G401.6 (cell line): ENCODE measurements at regions not wholly inside any gene's neighbourhood (a gene's known extent, or its start where the extent isn't known, plus 50 kb on each side); places are given as distances from the start of the nearest gene placed in this dataset.
"Not testable (repeated sequence)": the region's sequence is repeated elsewhere in the genome, so short reads cannot be mapped to it uniquely, and the experiment has no call there.

Source experiments
- FAIRE-seq: peaks from 2 replicates; lab custom pipeline; 2012; peaks lifted over from hg19 to GRCh38; lab: Jason Lieb, UNC

GRCh38 chr1:166391279-166392066 lies 224.7 kb upstream of the FAM78B start:
- FAIRE-seq = no peak

- FAIRE-seq = no peak
Measured at GRCh38 chr1:166395729-166396128, 228.9 kb upstream of the FAM78B start.

DNA sequence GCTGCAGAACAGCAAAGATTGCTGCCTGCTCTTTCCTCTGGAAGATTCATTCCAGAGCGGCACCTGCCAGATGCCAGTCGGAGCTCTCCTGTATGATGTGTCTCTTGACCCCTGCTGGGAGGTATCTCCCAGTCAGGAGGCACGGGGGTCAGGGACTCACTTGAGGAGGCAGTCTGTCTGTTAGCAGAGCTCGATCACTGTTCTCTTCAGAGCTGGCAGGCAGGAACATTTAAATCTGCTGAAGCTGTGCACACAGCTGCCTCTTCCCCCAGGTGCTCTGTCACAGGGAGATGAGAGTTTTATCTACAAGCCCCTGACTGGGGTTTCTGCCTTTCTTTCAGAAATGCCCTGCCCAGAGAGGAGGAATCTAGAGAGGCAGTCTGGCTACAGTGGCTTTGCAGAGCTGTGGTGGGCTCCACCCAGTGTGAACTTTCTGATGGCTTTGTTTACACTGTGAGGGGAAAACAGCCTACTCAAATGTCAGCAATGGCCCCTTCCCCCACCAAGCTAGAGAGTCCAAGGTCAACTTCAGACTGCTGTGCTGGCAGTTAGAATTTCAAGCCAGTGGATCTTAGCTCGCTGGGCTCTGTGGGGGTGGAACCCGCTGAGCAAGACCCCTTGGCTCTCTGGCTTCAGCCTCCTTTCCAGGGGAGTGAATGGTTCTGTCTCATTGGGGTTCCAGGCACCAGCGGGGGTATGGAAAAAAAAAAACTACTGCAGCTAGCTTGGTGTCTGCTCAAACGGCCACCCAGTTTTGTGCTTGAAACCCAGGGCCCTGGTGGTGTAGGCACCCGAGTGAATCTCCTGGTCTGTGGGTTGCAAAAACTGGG lies 242.7 kb upstream of the FAM78B start:
- FAIRE-seq = not testable (repeated sequence)

GRCh38 chr1:166410083-166410385 lies 243.2 kb upstream of the FAM78B start:
- no peak for FAIRE-seq

DNA sequence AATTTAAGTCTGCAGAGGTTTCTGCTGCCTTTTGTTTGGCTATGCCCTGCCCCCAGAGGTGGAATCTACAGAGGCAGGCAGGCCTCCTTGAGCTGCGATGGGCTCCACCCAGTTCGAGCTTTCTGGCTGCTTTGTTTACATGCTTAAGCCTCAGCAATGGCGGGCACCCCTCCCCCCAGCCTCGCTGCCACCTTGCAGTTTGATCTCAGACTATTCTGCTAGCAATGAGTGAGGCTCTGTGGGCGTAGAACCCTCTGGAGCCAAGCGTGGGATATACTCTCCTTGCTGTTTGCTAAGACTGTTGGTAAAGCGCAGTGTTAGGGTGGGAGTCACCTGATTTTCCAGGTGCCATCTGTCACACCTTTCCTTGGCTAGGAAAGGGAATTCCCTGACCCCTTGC lies 250.0 kb upstream of the FAM78B start:
- FAIRE-seq = not testable (repeated sequence)

DNA sequence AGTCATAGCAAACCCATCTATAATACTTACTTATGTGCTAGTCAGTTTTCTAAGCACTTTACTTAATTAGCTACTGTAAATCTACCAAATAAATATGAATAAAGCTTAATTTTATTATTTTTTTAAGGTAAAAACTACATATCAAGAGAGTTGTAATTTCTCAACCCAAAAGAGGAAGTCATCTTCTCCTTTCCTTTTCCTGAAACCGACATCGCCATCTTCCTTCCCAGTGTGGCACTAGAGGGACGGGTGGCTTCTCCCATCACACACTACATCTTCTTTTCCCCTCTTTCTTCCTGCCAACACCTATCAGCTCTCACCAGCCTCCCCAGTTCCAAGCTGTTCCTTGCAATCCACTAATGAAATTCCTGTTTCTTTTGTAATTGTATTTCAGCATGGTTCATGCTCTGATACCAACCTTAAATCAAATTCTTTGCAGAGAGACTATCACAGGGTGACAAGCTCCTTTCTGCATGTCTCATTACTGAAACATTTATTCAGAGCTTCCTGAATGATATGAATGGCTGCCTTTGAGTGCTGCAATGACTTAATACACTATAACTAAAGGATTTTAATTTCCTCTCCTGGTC lies 251.6 kb upstream of the FAM78B start:
- FAIRE-seq = no peak

- not testable (repeated sequence) for FAIRE-seq
Measured at GRCh38 chr1:166422586-166422985, 255.8 kb upstream of the FAM78B start.

DNA sequence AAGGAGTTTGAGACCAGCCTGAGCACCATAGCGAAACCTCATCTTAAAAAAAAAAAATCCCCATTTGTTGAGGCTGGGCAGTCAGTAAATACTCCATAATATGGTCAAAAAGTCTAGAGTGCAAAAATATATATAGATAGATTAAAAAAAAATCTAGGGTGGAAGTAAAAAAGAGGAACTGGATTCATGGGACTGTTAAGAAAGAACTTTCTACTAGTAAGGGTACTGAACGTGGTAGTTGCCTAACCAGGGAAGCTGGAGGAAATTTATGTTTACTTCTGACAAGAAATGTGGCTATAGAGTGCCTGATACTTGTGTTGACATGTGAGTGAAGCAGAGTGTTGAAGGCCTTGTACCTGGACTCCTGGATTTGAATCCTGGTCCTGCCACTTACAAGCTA lies 265.9 kb upstream of the FAM78B start:
- no peak for FAIRE-seq

- not testable (repeated sequence) for FAIRE-seq
Measured at GRCh38 chr1:166433404-166434304, 266.9 kb upstream of the FAM78B start.

- no peak for FAIRE-seq
Measured at GRCh38 chr1:166457700-166458099, 290.9 kb upstream of the FAM78B start.

- no peak for FAIRE-seq
Measured at GRCh38 chr1:166464333-166464732, 297.5 kb upstream of the FAM78B start.

- no peak for FAIRE-seq
Measured at GRCh38 chr1:166470014-166470413, 303.2 kb upstream of the FAM78B start.

DNA sequence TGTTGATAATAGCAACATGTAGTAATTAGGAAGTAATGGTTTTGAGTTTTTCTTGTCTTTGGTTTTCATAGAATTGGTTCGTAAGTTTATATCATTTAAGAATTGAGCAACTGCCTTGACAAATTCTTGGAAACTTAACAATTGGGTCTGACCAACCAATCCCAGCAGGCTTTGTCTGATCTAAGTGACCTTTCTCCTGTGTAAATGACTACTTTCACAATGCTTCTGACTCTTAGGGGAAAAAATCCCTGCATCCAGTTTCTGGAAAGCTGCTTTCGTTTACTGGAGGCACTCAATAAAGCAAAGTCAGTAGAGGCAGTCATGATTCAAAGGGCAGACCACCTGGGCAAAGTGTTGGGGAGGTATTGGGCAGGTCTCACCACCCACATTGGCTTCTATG lies 303.6 kb upstream of the FAM78B start:
- FAIRE-seq = no peak

DNA sequence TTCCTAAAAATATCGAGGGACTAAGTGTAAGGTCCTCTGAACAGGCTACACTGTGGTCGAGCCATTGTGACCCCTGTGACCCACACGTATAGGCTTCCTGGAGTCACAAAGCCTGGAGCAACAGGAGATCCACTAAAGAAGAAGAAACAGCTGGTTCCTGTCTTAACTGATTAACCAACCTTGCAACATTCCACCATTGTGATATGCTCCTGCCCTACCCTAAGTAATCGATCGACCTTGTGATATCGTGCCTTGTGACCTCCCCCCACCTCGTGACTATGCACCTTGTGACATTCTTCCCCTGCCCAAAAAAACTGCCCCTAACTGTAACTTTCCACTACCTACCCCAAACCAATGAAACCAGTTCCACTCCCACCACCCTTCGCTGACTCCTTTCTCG lies 304.6 kb upstream of the FAM78B start:
- no peak for FAIRE-seq

DNA sequence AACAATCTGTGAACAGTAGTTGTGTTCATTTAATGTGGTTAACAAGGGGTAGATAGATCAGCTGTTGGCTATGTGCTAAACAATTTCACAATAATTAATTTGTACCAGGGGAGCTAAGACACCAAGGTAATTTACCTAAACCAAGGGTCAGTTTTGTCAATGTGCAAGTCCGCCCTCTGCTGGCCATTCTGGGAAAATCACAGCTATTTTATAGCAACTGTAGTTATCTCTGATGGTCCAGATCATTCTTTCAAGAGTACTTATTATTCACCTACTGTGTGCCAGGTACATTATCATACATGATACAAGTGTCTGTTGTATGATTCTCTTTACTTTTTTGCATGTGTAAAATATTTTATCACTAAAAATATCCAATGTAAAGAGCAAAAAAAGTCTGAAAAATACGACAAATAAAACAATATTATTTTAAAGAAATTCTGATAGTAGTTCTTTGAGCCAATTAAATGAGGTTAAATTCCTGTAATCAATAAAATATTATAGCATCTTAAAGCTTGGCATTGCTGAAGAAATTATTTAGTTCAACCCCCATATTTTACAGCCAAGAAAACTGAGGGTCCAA lies 312.3 kb upstream of the FAM78B start:
- FAIRE-seq = peak; percentile 61

- no peak for FAIRE-seq
Measured at GRCh38 chr1:166484471-166484870, 317.7 kb upstream of the FAM78B start.

DNA sequence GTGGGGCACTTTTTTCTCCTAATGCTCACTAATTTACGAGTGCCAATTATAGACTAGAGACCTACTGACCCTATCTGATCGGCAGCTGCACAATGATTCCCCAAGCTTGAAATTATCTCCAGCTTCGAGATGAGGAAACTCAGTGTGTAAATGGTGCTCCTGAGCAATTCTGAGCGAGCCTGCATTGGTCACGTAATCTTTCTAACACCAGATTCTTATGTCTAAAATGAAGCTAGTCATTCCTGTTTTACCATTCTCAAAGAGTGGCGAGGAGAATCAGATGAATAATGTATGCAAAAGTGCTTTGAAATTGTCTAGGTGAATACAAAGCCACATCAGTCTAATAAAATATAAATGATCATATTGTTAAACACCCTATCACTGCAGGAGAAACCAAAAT lies 318.1 kb upstream of the FAM78B start:
- no peak for FAIRE-seq

GRCh38 chr1:166485620-166486019 lies 318.8 kb upstream of the FAM78B start:
- no peak for FAIRE-seq

DNA sequence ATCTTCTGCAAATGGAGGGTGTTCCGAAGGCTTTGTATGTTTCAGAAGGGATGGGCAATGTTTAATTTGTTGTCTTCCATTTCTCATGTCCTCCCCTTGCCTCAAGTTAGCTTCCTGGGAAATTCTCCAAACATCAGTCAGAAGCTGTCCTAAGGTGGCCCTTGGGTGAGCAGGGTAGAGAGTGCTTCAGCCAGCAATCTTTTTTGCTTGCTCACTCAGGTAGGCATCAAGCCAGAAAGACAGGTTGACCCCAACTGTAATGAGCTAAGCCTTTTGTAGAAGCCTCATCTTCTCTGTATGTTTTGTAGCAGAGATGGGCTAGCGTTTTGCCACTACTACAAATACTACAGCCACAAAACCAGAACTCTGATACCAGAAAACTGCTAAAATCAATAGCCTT lies 321.5 kb upstream of the FAM78B start:
- FAIRE-seq = no peak

DNA sequence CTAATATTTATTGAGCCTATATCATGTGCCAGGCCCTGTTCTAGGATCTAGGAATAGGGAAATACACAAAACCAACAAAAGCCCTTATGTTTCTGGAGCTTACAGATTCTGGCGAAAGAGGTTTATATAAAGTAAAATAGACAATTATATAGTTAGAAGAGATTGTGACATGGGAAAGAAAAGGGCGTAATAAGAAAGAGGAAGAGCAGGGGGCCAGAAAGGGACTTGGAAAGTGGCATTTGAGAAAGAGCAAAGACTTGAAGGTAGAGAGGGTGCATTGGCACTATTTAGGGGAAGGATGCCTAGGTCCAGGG lies 322.5 kb upstream of the FAM78B start:
- no peak for FAIRE-seq

GRCh38 chr1:166489670-166490436 lies 323.1 kb upstream of the FAM78B start:
- FAIRE-seq = no peak
